ENCODE measurements at regions not wholly inside any gene's neighbourhood (a gene's known extent, or its start where the extent isn't known, plus 50 kb on each side); places are given as distances from the start of the nearest gene placed in this dataset.

GRCh38 chr13:107734891-107735625 is 480.3 kb downstream of the LIG4 start:
- DNase-seq = no peak

- DNase-seq = no peak
These were observed 482.1 kb downstream of the LIG4 start for GRCh38 chr13:107733276-107733675.

- DNase-seq = no peak
These were observed 484.5 kb downstream of the LIG4 start for GRCh38 chr13:107730813-107731212.

GRCh38 chr13:107721125-107721869 is 494.0 kb downstream of the LIG4 start:
- no peak for DNase-seq

- DNase-seq = no peak
These were observed 498.6 kb downstream of the LIG4 start for GRCh38 chr13:107716741-107717140.

- DNase-seq = no peak
These were observed 499.1 kb downstream of the LIG4 start for GRCh38 chr13:107716241-107716640.

GRCh38 chr13:107715496-107715895 is 499.8 kb downstream of the LIG4 start:
- peak; percentile 85 for DNase-seq

- DNase-seq = no peak
These were observed 502.0 kb downstream of the LIG4 start for GRCh38 chr13:107713314-107713713.

GRCh38 chr13:107712145-107712860 is 503.0 kb downstream of the LIG4 start:
- DNase-seq = no peak

- DNase-seq = no peak
These were observed 525.2 kb downstream of the LIG4 start for GRCh38 chr13:107690181-107690580.

GRCh38 chr13:107685876-107686275 is 529.5 kb downstream of the LIG4 start:
- DNase-seq = no peak

- DNase-seq = peak; percentile 60
These were observed 533.7 kb downstream of the LIG4 start for GRCh38 chr13:107681600-107681999.

- no peak for DNase-seq
These were observed 535.2 kb downstream of the LIG4 start for GRCh38 chr13:107680115-107680514.

- DNase-seq = peak; percentile 62
These were observed 537.2 kb downstream of the LIG4 start for GRCh38 chr13:107678075-107678689.

- DNase-seq = no peak
These were observed 539.3 kb downstream of the LIG4 start for GRCh38 chr13:107675847-107676550.

GRCh38 chr13:107669391-107669993 is 545.8 kb downstream of the LIG4 start:
- DNase-seq = no peak

- no peak for DNase-seq
These were observed 549.3 kb downstream of the LIG4 start for GRCh38 chr13:107665926-107666458.

GRCh38 chr13:107650081-107650701 is 565.1 kb downstream of the LIG4 start:
- no peak for DNase-seq

GRCh38 chr13:107649079-107649478 is 566.3 kb downstream of the LIG4 start:
- DNase-seq = no peak

- no peak for DNase-seq
These were observed 571.2 kb downstream of the LIG4 start for GRCh38 chr13:107644136-107644535.

GRCh38 chr13:107643615-107644014 is 571.7 kb downstream of the LIG4 start:
- DNase-seq = no peak

Measured in NCI-H187 treated with DMSO at 0.1 percent for 48 hours (cell line).